ENCODE measurements at regions not wholly inside any gene's neighbourhood (a gene's known extent, or its start where the extent isn't known, plus 50 kb on each side); places are given as distances from the start of the nearest gene placed in this dataset.
A peak's percentile ranks its signal among the peaks of the same experiment; 100 is the strongest.
"Not testable (repeated sequence)": the region's sequence is repeated elsewhere in the genome, so short reads cannot be mapped to it uniquely, and the experiment has no call there.

DNA sequence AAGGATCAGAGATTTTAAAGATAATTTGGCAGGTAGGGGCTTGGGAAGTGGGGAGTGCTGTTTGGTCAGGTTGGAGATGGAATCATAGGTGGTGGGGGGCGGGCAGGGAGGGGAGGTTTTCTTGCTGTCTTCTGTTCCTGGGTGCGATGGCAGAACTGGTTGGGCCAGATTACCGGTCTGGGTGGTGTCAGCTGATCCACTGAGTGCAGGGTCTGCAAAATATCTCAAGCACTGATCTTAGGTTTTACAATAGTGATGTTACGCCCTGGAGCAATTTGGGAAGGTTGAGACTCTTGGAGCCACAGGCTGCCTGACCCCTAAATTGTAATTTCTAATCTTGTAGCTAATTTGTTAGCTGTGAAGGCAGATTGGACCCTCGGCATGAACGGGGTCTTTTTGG is 78.0 kb upstream of the PARP8 start:
- DNase-seq (ENCODE audit: low spot score) = not testable (repeated sequence)

DNA sequence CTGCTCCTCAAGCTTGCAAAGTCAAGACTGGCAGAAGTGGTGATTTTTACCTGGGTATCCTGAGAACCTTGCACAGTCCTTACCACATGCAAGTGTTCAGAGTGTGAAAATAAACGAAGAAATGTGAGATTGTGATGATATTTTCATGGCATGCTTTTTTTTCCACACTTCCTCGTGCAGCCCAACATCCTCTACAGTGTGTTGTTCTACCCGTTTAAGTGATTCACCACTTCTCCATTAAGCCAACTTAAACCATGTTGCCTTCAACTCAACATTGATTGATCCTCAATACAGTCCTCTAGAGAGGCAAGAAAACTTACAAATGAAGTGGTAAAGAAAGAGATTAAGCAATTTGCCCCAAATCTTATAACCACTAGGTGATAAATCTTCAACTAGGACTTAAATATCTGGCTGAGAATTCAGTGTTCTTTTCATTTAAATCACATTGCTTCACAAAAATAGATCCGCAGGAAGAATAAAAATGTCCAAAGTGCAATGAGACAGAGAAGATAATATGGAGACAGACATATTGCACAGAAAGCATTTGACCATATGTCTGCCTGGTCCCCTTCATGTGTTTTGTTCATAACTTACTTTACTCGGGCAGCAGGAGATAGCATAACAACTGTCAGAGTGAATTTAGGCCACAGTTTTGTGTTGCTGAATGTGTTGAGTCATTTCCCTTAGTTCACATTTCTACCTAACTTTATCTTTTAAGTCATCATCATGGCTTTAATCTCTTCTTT is 75.8 kb upstream of the PARP8 start:
- DNase-seq (ENCODE audit: low spot score) = not testable (repeated sequence)

DNA sequence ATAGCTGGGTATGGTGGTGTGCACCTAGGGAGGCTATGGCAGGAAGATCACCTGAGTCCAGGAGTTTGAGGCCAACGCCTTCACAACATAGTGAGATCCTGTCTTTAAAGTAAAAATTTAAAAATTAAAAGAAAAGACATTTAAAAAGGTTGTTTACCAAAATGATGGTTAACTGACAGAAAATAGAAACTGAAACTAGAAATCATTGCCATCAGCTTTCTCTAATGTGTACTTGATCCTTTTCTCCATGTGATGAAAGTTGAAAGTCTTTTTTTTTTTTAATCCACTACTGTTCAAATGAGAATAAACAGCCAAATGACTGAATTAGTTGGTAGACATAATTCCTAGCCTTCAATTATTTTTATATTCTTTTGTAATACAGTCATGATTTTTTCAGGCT is 75.1 kb upstream of the PARP8 start:
- not testable (repeated sequence) for DNase-seq (ENCODE audit: low spot score)

DNA sequence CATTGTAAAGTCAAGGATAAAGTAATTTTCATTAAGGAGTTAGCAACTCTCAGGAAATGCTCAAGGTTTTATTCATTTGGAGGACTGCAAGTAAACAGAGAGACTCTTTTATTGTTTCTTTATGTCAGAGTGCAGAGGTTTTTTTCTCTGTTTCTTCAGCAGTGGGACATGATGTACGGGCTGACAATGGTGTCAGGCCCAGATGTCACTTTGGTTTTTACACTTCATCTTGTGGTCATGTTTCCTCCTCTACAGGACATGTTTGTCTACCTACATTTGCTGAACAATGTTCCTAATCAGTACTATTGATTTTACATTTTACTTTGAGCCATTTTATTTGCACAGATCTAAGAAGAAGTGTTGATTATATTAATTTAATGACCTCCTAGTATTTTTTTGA is 72.8 kb upstream of the PARP8 start:
- DNase-seq (ENCODE audit: low spot score) = peak; percentile 23

DNA sequence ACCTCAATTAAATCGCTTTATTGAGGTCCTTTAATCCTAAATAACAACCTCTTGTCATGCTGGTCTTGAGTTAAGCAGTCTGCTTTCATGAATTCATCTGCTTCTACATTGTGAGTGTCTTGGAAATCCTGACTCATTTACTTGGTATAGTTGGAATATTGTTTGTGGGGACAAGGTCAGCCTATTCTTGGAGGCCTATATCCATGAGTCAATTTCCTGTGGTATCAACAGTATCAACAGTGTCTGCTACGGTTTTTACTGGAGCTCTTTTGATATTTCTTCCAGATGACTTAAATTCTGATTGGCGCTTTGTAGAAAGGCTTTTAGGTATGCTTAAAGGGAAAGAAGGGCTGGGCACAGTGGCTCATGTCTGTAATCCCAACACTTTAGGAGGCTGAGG is 71.2 kb upstream of the PARP8 start:
- DNase-seq (ENCODE audit: low spot score) = no peak

DNA sequence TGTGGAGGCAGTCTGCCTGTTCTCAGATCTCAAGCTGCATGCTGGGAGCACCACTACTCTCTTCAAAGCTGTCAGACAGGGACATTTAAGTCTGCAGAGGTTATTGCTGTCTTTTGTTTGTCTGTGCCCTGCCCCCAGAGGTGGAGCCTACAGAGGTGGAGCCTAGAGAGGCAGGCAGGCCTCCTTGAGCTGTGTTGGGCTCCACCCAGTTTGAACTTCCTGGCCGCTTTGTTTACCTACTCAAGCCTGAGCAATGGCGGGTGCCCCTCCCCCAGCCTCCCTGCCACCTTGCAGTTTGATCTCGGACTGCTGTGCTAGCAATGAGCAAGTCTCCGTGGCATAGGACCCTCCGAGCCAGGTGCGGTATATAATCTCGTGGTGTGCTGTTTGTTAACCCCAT is 64.9 kb upstream of the PARP8 start:
- not testable (repeated sequence) for DNase-seq (ENCODE audit: low spot score)

DNA sequence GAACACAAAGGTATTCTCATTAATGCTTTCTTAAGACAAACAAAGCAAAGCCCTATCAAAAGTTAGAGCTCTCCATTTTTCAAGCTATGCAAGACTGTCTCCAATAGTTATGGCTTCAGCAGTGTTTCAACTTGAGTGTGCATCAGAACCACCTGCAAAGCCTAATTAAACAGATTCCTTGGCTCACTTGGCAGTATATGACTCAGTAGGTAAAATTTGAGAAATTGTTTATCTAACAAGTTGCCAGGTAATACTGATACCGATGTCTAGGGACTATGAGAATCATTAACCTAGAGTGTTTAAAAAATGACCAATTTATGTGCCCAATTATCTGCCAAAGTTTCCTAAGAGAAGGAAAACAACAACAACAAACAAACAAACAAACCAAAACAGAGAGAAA is 60.3 kb upstream of the PARP8 start:
- DNase-seq (ENCODE audit: low spot score) = no peak

DNA sequence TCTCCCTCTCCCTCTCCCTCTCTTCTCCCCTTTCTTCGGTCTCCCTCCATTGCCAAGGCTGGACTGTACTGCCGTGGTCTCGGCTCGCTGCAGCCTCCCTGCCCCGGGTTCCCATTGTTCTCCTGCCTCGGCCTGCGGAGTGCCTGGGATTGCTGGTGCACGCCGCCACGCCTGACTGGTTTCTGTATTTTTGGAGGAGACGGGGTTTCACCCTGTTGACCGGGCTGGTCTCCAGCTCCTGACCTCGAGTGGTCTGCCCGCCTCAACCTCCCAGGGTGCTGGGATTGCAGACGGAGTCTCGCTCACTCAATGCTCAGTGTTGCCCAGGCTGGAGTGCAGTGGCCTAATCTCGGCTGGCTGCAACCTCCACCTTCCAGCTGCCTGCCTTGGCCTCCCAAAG is 59.0 kb upstream of the PARP8 start:
- DNase-seq (ENCODE audit: low spot score) = not testable (repeated sequence)

DNA sequence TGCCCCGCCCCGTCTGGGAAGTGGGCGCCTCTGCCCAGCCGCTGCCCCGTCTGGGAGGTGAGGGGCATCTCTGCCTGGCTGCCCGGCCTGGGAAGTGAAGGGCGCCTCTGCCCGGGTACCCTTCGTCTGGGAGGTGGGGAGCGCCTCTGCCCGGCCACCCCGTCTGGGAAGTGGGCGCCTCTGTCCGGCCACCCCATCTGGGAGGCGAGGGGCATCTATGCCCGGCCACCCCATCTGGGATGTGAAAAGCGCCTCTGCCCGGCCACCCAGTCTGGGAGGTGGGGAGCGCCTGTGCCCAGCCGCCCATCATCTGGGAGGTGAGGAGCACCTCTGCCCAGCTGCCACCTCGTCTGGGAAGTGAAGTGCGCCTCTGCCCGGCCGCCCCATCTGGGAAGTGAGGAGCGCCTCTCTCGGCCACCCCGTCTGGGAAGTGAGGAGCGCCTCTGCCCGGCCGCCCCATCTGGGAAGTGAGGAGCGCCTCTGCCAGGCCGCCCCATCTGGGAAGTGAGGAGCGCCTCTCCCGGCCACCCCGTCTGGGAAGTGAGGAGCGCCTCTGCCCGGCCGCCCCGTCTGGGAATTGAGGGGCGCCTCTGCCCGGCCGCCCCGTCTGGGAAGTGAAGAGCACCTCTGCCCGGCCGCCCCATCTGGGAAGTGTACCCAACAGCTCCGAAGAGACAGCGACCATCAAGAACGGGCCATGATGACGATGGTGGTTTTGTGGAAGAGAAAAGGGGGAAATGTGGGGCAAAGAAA is 58.3 kb upstream of the PARP8 start:
- DNase-seq (ENCODE audit: low spot score) = not testable (repeated sequence)

DNA sequence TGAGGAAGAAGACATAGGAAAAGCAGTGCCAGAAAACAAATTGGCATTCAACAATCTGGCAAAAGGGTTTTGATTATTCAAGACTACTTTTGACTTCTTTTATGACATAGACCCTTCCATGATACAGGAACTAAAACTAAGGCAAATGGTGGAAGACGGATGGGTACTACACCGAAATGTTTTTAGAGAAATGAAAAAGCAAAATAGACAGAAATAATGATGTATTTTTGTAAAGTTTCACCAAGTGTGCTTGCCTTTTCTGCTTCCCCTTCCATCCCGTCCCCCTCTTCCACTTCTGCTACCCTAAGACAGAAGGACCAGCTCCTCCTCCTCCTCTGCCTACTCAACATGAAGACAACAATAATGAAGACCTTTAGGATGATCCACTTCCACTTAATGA is 53.4 kb upstream of the PARP8 start:
- not testable (repeated sequence) for DNase-seq (ENCODE audit: low spot score)
